Ishikawa (cell line): ENCODE measurements at regions not wholly inside any gene's neighbourhood (a gene's known extent, or its start where the extent isn't known, plus 50 kb on each side); places are given as distances from the start of the nearest gene placed in this dataset.

Experiments
- CEBPB ChIP-seq: IDR thresholded peaks from 2 replicates; pipeline ENCODE4 v1.6.1; 2012
- CREB1 ChIP-seq: IDR thresholded peaks from 2 replicates; pipeline ENCODE4 v1.6.1; 2012; ENCODE audit warnings: low read depth
- EP300 ChIP-seq: IDR thresholded peaks from 2 replicates; pipeline ENCODE4 v1.6.1; 2012; ENCODE audit warnings: borderline replicate concordance
- FOXM1 ChIP-seq: IDR thresholded peaks from 2 replicates; pipeline ENCODE4 v1.6.1; 2012; ENCODE audit warnings: low read depth, borderline replicate concordance
- MAX ChIP-seq: IDR thresholded peaks from 2 replicates; pipeline ENCODE4 v1.6.1; 2012
- NFIC ChIP-seq: IDR thresholded peaks from 2 replicates; pipeline ENCODE4 v1.6.1; 2012
- REST ChIP-seq: IDR thresholded peaks from 2 replicates; pipeline ENCODE4 v1.6.1; 2012; ENCODE audit warnings: low read depth, mild to moderate bottlenecking
- TAF1 ChIP-seq: IDR thresholded peaks from 2 replicates; pipeline ENCODE4 v1.6.1; 2012; ENCODE audit warnings: low read depth, mild to moderate bottlenecking
- TCF12 ChIP-seq: IDR thresholded peaks from 2 replicates; pipeline ENCODE4 v1.6.1; 2012; ENCODE audit warnings: low read depth
- TEAD4 ChIP-seq: IDR thresholded peaks from 2 replicates; pipeline ENCODE4 v1.6.1; 2012
- USF1 ChIP-seq: IDR thresholded peaks from 2 replicates; pipeline ENCODE4 v1.6.1; 2012
- YY1 ChIP-seq: IDR thresholded peaks from 2 replicates; pipeline ENCODE4 v1.6.1; 2012; ENCODE audit warnings: low read depth
- ZBTB7A ChIP-seq: IDR thresholded peaks from 2 replicates; pipeline ENCODE4 v1.6.1; 2012; ENCODE audit warnings: low read depth

- no peak for TF ChIP-seq MAX
- TF ChIP-seq USF1 = no peak
- TF ChIP-seq EP300 = no peak
- TF ChIP-seq TEAD4 = no peak
- no peak for TF ChIP-seq CREB1
- TF ChIP-seq TCF12 = no peak
- TF ChIP-seq REST = no peak
- no peak for TF ChIP-seq ZBTB7A
- TF ChIP-seq NFIC = no peak
- no peak for TF ChIP-seq YY1
- TF ChIP-seq FOXM1 = no peak
- no peak for TF ChIP-seq TAF1
- TF ChIP-seq CEBPB = no peak
Observed at GRCh38 chr5:103373597-103374472, 115.3 kb downstream of the MACIR start.
